OCI-LY1 (cell line): ENCODE measurements at regions not wholly inside any gene's neighbourhood (a gene's known extent, or its start where the extent isn't known, plus 50 kb on each side); places are given as distances from the start of the nearest gene placed in this dataset.

ENCODE experiments used
- H2AFZ ChIP-seq: fragments of 200-600 bp; sonication (generic), shearing (Covaris generic); 2 replicates; pipeline ENCODE4 v1.6.0; 2014; ENCODE audit warnings: antibody characterized with exemption, mild to moderate bottlenecking, low read length
- H3F3A ChIP-seq: fragments of 200-600 bp; sonication (generic), shearing (Covaris generic); 2 replicates; pipeline ENCODE4 v1.6.0; 2014; ENCODE audit warnings: mild to moderate bottlenecking, antibody characterized with exemption, low read length, moderate library complexity; ENCODE audit not compliant: insufficient read depth
- H3K27ac ChIP-seq: fragments of 200-600 bp; sonication (generic); 2 replicates; pipeline ENCODE4 v1.5.1; 2014; ENCODE audit warnings: low read length, mixed run types, mild to moderate bottlenecking, low read depth; ENCODE audit not compliant: poor library complexity, severe bottlenecking
- H3K27me3 ChIP-seq: fragments of 200-600 bp; sonication (generic); 2 replicates; pipeline ENCODE4 v1.6.0; 2014; ENCODE audit warnings: antibody characterized with exemption, mild to moderate bottlenecking, low read length, moderate library complexity; ENCODE audit not compliant: insufficient read depth
- H3K36me3 ChIP-seq: fragments of 200-600 bp; sonication (generic); 2 replicates; pipeline ENCODE4 v1.6.1; 2014; ENCODE audit warnings: mild to moderate bottlenecking, antibody characterized with exemption, low read length, moderate library complexity, mixed read lengths; ENCODE audit not compliant: insufficient read depth
- H3K4me1 ChIP-seq: fragments of 200-600 bp; sonication (generic); 2 replicates; pipeline ENCODE4 v1.5.1; 2014; ENCODE audit warnings: mild to moderate bottlenecking, low read length, moderate library complexity; ENCODE audit not compliant: insufficient read depth, severe bottlenecking
- H3K4me2 ChIP-seq: fragments of 200-600 bp; sonication (generic), shearing (Covaris generic); 2 replicates; pipeline ENCODE4 v1.6.1; 2014; ENCODE audit warnings: low read length
- H3K4me3 ChIP-seq: fragments of 200-600 bp; sonication (generic); 2 replicates; pipeline ENCODE4 v1.5.1; 2014; ENCODE audit warnings: low read length, low read depth, mild to moderate bottlenecking, mixed read lengths; ENCODE audit not compliant: poor library complexity, severe bottlenecking
- H3K79me2 ChIP-seq: fragments of 200-600 bp; shearing (Covaris generic); 2 replicates; pipeline ENCODE4 v1.6.1; 2016; ENCODE audit warnings: mixed run types, low read length, mixed read lengths; ENCODE audit not compliant: insufficient read depth
- H3K9ac ChIP-seq: fragments of 200-600 bp; sonication (generic), shearing (Covaris generic); 2 replicates; pipeline ENCODE4 v1.6.1; 2014; ENCODE audit warnings: mild to moderate bottlenecking, low read length, mixed read lengths
- H3K9me2 ChIP-seq: fragments of 200-600 bp; sonication (generic), shearing (Covaris generic); 2 replicates; pipeline ENCODE4 v1.6.1; 2014; ENCODE audit warnings: low read depth, mild to moderate bottlenecking, low read length, mixed read lengths
- H3K9me3 ChIP-seq: fragments of 200-600 bp; shearing (Covaris generic); 2 replicates; pipeline ENCODE4 v1.6.1; 2014; ENCODE audit warnings: low read length, mixed read lengths
- H4K20me1 ChIP-seq: fragments of 200-600 bp; sonication (generic), shearing (Covaris generic); 2 replicates; pipeline ENCODE4 v1.6.0; 2016; ENCODE audit warnings: mild to moderate bottlenecking, low read length; ENCODE audit not compliant: insufficient read depth
- CTCF ChIP-seq: fragments of 200-600 bp; sonication (generic), shearing (Covaris generic); IDR thresholded peaks from 2 replicates; pipeline ENCODE4 v1.5.1; 2017; ENCODE audit warnings: mild to moderate bottlenecking, antibody characterized with exemption, low read length, moderate library complexity, mixed read lengths
- EZH2 ChIP-seq: fragments of 200-600 bp; sonication (generic), shearing (Covaris generic); IDR thresholded peaks from 2 replicates; pipeline ENCODE4 v1.8.0; 2017; ENCODE audit warnings: borderline replicate concordance, mixed run types, mild to moderate bottlenecking, antibody characterized with exemption, low read length, moderate library complexity, mixed read lengths

- TF ChIP-seq CTCF, result no peak
- no peaks in the 10 kb centered on the region for H3K36me3 ChIP-seq
- H2AFZ ChIP-seq, result no peak overlapping the region
- no peak overlapping the region for H3K4me2 ChIP-seq
- no peaks in the 10 kb centered on the region for H3K79me2 ChIP-seq
- H3K27ac ChIP-seq, result no peak overlapping the region
- no peaks in the 10 kb centered on the region for H4K20me1 ChIP-seq
- H3K9me2 ChIP-seq, result no peaks in the 10 kb centered on the region
- H3K9me3 ChIP-seq, result no peaks in the 10 kb centered on the region
- no peak overlapping the region for H3K9ac ChIP-seq
- H3K4me3 ChIP-seq, result no peak overlapping the region
- no peaks in the 10 kb centered on the region for H3K27me3 ChIP-seq
- no peaks in the 10 kb centered on the region for H3K4me1 ChIP-seq
- H3F3A ChIP-seq, result no peaks in the 10 kb centered on the region
Observed at GRCh38 chr2:116057538-116057937, 1615.1 kb downstream of the DPP10 start.

- TF ChIP-seq EZH2, result no peak
- Histone ChIP-seq H3K4me1 (no peaks in the 10 kb centered on the region), H3K9me2 (no peaks in the 10 kb centered on the region), H3K9me3 (no peaks in the 10 kb centered on the region), H3K4me2 (no peak overlapping the region), H3K27ac (no peak overlapping the region), H3K9ac (no peak overlapping the region), H2AFZ (no peak overlapping the region), H3K27me3 (no peaks in the 10 kb centered on the region), H3K4me3 (no peak overlapping the region), H4K20me1 (no peaks in the 10 kb centered on the region), H3F3A (no peaks in the 10 kb centered on the region), H3K36me3 (no peaks in the 10 kb centered on the region), H3K79me2 (no peaks in the 10 kb centered on the region)
Observed at GRCh38 chr2:116061023-116061422, 1618.6 kb downstream of the DPP10 start.

- Histone ChIP-seq H3K4me1 (no peaks in the 10 kb centered on the region), H3K9me2 (no peaks in the 10 kb centered on the region), H3K4me3 (no peak overlapping the region), H4K20me1 (no peaks in the 10 kb centered on the region), H3K36me3 (no peaks in the 10 kb centered on the region), H3K79me2 (no peaks in the 10 kb centered on the region), H3K27ac (no peak overlapping the region), H2AFZ (no peak overlapping the region), H3K9me3 (no peaks in the 10 kb centered on the region), H3K9ac (no peak overlapping the region), H3K4me2 (no peak overlapping the region), H3F3A (no peaks in the 10 kb centered on the region), H3K27me3 (no peaks in the 10 kb centered on the region)
- TF ChIP-seq CTCF, result no peak
- TF ChIP-seq EZH2, result no peak
Observed at GRCh38 chr2:116073731-116074130, 1631.3 kb downstream of the DPP10 start.

GRCh38 chr2:116074161-116074560, 1631.7 kb downstream of the DPP10 start:
- Histone ChIP-seq H3K9me3 (no peaks in the 10 kb centered on the region), H4K20me1 (no peaks in the 10 kb centered on the region), H3K27me3 (no peaks in the 10 kb centered on the region), H3F3A (no peaks in the 10 kb centered on the region), H3K4me3 (no peak overlapping the region), H3K27ac (no peak overlapping the region), H3K36me3 (no peaks in the 10 kb centered on the region), H3K9me2 (no peaks in the 10 kb centered on the region), H2AFZ (no peak overlapping the region), H3K4me2 (no peak overlapping the region), H3K4me1 (no peaks in the 10 kb centered on the region), H3K9ac (no peak overlapping the region), H3K79me2 (no peaks in the 10 kb centered on the region)
- TF ChIP-seq CTCF (no peak), EZH2 (no peak)
